ENCODE measurements at regions not wholly inside any gene's neighbourhood (a gene's known extent, or its start where the extent isn't known, plus 50 kb on each side); places are given as distances from the start of the nearest gene placed in this dataset.
A peak's percentile ranks its signal among the peaks of the same experiment; 100 is the strongest.
"Not testable (repeated sequence)": the region's sequence is repeated elsewhere in the genome, so short reads cannot be mapped to it uniquely, and the experiment has no call there.

DNA sequence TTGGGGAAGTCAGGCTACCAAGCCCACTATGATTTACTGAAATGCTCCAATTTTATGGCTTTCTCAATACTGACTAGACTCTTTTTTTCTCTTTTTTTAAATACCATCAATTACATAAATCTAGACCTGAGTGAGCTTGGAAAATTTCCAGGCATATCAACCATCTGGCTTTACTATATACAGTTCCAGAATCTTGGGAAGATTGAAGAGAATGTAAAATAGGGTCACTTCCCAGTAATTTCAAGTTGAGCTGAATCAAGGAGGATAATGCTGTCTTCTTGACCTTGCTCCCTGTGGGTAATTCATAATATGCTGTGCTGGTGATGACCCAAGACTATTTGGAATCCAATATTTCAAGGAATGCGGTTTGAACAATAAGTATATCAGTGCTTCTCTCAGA, 108.1 kb downstream of the MAP3K21 start:
- DNase-seq, result no peak

DNA sequence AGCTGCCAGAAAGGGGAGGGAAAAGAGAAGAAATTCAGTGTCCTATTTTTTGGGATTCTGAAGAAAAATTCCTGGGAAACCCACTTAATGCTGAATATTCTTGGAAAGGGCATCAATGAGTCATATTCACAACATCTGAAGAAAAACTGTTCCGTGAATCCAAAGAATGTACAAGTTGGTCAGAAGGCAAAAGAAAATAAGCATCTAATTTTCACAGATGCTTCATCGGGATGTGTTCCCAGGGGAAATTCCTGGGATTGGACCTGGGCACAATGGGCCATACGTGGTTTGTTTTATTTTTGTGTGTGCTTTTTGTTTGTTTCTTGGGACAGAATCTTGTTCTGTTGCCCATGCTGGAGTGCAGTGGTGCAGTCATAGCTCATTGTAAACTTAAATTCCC, 112.2 kb downstream of the MAP3K21 start:
- no peak for DNase-seq

DNA sequence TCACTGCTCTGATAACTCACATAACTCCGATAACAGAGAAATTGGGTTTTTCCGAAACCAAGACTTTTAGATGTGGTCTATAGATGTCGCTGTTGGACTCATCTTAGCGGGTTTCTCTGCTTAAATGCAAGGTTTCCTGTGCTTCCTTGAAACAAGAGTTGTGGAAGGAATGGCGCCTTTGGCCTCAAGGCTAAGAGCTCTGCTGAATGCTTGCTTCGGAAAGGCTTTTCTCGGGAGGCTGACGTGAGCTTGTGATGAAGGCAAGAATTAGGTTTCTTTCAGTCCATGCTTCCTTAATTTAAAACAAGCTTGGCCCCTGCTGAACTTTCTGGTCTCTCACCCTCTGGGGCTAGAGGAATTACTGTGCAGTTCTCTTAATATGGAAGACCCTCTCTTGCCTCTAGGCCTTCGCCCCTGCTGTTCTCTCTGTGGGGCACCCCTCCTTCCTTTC, 113.5 kb downstream of the MAP3K21 start:
- peak; percentile 81 for DNase-seq

DNA sequence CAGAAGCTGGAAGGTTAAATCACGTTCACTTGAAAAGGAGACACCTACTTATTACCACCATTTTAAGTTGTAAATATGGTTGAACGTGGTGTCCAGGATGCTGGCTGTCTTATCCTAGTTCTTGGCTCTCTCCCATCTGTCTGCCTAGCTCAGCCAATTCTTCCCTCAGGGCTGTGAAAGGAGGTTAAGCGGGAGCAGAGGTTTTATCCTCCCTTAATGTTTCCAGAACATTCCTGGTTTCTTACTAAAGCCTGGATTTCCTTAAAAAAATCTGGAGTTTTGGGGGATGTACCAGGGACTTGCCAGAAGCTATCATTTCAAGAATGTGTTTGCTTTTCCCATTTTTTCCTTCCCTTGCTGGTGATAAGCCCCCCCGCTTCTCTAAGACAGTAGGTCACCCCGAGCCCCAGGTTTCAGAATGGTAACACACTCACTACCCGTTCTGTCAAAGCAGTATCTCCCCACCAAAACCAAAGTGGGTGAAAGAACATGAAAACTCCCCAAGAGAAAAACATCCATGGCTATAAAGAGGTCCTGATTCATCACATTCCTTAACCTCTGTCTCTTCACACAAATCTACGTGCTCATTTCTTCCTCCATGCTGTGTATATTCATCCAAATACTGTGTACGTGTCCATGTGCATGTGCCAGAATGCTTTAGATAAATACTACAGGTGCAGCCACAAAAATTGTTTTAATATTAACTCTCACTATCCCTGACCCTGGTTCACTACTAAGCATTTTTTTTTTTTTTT, 114.7 kb downstream of the MAP3K21 start:
- no peak for DNase-seq

DNA sequence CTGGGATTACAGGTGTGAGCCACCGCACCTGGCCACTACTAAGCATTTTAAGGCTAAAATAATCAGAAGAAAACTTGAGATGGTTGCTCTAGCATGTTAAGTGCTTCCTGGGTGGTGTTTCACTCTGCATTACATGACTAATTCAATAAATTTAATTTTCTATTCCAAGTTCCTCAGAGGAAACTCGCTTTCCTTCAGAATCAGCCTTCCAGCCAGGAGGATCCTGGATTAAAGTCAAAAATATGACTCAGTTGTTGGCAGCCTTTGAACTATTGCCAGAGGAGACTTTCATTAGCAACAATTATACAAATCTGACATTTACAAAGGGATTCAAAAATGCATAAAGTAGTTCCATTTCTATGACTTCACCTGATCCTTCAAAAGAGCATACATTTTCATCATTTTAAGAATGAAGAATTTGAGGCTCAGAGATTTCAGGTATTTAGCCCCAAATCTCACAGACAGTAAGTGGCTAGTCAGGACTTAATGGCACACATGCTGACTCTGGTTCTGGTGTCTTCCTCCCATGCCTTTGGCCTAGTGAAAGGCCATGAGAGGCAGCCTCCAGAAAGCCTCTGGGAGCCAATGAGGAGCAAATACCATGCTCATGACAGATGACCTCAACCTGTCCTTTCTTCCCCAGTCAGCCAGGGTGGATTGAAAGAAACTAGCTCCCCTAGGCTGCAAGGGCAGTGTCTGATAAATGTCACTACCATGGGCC, 115.7 kb downstream of the MAP3K21 start:
- no peak for DNase-seq

DNA sequence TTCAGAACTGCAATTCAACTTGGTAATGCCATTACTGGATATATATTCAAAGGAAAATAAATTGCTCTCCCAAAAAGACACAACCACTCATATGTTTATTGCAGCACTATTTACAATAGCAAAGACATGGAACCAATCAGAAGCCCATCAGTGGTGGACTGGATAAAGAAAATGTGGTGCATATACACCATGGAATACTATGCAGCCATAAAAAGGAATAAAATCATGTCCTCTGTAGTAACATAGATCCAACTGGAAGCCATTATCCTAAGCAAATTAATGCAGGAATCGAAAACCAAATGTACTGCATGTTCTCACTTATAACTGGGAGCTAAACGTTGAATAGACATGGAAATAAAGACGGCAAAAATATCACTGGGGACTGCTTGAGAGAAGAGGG, 117.0 kb downstream of the MAP3K21 start:
- DNase-seq, result no peak

DNA sequence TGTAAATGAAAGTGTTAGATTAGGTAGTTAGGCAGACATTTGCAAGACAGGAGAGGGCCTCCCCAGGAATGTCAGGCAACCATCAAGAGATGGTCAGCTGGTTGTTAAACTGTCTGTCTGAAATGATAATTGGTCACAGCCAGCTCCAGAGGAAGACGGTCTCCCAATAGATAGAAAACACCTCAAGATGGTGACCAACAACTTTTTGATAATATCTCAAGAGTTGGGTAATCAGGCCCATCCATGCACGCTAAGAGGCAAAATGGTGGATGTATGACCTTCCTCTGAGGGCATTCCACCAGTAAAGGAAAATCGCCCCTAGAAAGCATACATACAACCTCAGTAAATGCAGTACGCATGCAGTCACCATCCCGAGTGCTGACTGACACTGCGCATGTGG, 118.2 kb downstream of the MAP3K21 start:
- no peak for DNase-seq

DNA sequence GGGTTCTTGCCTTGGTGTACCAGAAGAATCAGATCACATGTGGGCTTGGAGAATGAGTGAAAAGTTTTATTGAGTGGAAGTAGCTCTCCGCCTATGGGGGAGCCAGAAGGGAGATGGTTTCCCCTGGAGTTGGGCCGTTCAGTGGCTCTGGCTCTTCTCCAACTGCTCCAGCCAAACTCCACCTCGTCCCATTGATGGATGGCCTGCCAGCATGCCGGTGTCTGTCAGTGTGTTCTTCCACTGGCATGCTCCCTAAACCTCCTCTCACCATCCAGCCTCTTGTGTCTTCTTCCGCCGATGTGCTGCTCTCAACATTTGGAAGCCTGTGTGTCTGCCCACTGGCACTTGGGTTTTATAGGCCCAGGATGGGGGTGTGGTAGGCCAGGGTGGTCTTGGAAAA, 119.4 kb downstream of the MAP3K21 start:
- DNase-seq, result no peak

DNA sequence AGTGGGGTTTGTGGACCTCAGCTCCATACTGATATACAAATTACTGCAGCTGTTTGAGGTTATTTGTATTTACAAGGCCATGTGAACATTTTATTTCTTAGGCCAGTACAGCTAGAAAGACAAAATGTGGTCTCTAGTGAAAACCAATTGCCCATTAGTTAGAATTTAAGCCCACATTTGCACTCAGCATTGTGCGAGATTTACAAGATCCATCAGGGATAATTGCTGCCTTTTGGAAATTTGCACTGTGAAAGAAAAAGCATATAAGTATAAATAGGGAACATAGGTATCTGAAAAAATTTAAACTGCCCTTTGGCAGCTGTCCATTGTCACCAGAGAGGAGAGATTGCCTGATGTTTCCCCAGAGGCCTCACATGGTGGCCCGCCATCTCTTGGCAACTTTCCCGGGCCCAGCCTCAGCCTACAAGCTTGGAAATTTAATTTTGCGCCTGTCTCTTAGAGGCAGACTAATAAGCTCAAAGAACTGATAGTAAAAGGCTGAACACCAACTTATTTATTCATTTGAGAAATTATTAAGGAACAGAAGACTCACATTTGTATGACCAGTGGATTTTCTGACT, 120.7 kb downstream of the MAP3K21 start:
- no peak for DNase-seq

DNA sequence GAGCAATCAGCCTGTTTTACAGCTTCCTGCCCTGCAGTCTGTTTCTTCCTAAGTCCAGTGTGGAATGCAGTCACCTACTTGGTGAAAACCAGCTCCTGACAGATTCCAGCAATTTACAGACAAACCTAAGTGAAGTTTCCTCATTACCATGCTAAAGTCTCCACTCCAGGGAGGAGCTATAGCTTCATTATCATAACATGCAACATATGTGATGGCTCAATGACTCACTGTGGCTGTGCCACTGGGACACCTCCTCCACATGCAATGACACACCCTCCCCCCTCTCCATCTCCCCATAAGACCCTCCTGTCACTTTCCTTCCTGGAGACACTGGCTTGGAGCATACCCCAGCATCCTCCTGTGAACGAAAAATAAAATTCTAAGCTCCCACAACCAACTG, 125.2 kb downstream of the MAP3K21 start:
- no peak for DNase-seq

DNA sequence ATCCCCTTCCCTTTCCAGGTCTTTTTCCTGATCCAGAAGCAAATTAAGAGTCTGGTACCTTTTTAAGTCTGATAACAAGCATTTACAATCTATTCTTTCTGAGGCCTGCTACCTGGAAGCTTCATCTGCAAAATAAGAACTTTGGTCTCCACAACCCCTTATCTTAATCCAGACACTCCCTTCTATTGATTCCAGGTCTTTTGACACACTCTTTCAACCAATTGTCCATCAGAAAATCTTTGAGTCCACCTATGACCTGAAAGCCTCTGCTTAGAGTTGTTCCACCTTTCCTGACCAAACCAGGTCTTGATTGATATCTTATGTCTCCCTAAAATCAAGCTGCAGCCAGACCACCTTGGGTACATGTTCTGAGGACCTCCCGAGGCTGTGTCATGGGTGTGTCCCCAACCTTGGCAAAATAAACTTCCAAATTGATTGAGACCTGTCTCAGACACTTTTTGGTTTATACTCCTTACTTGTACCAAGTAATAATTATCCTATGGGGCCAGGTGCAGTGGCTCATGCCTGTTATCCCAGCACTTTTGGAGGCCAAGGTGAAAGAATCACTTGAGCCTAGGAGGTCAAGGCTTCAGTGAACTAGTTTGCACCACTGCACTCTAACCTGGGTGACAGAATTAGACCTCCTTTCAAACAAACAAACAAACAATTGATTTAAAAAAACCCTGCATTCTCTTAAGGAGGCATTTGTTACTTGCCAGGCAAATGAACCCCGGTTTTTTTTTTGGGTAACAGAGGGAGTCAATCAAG, 126.1 kb downstream of the MAP3K21 start:
- DNase-seq, result no peak

DNA sequence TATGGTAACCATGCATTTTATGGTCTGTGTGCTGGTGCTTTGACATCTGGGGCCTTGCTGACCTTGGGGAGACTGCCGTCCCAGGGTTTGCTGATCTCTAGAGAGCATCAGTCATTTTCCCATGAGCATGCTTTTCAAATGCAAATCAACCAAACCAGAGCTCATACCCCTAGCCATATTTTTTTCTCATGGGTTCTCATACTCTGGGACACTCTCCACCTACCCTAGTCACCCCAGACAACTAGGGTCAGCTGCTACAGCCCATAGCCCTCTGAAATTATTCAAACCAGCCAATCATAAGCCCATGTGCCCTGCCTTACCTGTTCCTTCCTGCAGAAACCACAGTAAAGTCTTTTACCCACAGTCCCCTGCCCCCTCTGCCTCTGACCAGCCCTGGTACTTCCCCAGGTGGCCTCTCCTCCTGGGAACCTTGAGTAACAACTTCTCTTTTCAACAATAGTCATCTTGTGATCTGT, 132.0 kb downstream of the MAP3K21 start:
- DNase-seq, result no peak

DNA sequence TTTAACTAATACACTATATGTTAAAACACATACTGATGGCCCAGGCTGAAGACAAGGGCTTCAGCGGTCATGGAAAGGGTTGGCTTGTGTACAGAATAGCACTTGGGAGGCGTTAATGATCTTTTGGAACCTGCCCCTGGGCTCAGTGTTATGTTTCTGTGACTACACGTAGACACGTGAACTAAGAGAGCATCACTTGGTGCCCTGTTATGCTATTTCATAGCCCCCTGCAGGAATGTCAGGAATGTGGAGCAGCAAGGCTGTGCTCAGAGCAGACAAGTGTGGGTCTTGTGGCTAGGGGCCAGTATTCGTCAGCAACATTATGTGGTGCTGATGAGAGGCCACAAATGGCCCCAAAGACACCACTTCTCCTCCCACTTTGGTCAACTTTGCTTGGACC, 132.4 kb downstream of the MAP3K21 start:
- no peak for DNase-seq

DNA sequence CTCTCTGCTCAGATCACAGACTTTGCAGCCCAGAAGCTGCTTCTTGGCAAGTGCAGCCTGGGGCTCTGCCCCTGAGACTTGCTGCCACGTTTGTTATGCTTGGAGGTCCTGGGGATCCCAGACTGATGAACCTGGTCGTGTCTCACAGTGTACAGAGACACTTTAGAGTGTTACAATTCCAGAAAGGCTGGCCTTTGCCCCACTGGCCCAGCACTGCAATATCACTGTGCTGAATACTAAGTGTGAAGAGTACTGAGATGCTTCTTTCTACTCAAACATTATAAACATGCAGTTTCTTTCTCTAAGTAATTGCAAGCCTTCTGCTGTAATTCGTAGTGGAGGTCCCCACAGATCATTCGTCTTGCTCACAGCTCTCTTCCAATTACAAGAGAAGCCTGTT, 133.2 kb downstream of the MAP3K21 start:
- DNase-seq, result no peak

DNA sequence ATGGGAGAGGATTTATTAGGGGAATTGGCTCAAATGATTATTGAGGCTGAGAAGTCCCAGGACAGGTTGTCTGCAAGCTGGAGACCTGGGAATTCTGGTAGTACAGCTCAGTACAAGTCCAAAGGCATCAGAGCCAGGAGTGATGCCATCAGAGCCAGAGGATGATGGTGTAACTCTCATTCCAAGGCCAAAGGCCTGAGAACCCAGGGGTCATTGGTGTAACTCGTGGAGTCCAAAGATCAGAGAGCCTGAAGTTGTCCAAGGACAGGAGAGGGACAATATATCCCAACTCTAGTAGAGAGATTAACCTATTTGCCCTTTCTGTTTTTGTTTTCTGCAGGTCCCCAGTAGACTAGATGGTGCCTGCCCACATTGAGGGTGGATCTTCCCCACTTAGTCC, 134.3 kb downstream of the MAP3K21 start:
- no peak for DNase-seq

DNA sequence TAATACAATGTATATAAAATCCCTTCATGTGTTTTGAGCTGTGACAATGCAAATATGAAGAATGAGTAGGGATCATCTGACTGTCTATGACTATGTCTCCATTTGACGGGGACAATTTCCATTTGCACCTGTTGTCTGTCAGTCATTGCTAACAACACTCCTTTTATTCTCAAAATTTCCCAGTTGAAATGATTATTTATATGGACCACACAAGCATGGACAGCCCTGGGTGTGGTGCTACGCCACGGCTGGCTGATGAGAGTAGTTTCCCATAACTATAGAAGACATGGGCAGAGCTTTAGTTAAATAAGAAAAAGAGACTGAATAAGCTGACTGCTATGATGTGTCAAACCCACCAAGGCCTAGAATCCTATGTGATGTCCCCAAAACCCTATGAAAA, 135.8 kb downstream of the MAP3K21 start:
- DNase-seq, result no peak

DNA sequence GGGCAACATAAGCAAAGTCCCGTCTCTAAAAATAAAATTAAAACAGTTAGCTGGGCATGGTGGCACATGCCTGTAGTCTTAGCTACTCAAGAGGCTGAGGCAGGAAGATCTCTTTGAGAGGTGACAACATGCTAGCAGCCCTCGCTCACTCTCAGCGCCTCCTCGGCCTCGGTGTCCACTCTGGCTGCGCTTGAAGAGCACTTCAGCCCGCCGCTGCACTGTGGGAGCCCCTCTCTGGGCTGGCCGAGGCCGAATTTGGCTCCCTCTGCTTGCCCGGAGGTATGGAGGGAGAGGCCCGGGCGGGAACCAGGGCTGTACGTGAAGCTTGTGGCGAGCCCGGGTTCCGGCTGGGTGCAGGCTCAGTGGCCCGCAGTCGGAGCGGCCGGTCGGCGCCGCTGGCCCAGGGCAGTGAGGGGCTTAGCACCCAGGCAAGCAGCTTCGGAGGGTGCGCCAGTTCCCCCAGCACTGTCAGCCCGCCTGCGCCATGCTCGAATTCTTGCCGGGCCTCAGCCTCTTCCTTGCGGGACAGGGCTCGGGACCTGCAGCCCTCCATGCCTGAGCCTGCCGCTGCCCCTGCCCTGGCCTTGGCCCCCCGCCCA, 138.3 kb downstream of the MAP3K21 start:
- DNase-seq, result no peak

DNA sequence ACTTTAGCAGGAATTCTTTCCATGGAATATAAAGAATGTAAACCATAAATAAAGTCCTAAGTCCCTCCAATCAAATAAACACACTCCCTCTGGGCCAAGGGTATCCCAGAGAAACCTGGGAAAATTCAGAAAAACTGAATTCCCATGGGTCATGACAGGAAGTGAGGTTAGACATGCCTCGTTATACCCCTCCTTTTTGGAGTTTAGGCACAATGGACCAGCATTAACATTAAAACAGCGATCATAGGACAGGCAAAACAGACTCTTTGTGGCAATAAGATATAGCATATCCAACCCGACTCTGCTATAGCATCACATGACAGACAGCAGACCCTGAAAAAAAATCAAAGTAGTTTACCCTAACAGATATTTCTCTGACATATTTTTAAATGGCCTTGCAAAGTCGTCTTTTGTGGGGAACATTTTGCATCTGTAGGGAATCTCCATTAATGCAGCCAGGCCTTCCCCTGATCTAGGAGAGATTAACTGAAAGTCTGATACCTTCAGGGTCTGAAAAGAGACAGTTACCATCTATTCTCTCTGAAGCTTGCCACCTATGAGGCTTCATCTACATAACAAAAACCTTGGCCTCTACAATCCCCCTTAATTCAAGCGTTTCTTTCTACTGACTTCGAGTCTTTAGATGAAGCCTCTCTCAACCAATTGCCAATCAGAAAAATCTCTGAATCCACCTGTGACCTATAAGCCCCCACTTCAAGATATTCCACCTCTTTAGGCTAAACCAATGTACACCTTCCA, 143.0 kb upstream of the KCNK1 start:
- no peak for DNase-seq

DNA sequence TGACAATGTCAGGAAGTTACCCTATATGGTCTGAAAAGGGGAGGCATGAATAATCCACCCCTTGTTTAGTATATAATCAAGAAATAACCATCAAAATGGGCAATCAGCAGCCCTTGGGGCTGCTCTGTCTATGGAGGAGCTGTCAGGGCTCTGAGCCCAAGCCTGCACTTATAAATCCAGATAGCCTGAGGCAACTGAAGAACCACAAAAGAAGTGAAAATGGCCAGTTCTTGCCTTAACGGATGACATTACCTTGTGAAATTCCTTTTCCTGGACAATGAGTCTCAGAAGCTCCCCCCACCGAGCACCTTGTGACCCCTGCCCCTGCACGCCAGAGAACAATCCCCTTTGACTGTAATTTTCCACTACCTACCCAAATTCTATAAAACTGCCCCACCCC, 142.1 kb upstream of the KCNK1 start:
- not testable (repeated sequence) for DNase-seq

DNA sequence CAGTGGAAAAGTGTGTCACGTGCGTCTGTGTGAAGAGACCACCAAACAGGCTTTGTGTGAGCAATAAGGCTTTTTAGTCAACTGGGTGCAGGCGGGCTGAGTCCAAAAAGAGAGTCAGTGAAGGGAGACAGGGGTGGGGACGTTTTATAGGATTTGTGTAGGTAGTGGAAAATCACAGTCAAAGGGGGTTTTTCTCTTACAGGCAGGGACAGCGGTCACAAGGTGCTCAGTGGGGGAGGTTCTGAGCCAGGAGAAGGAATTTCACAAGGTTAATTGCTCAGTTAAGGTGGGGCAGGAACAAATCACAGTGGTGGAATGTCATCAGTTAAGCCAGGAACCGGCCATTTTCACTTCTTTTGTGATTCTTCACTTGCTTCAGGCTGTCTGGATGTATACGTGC, 141.1 kb upstream of the KCNK1 start:
- not testable (repeated sequence) for DNase-seq

DNA sequence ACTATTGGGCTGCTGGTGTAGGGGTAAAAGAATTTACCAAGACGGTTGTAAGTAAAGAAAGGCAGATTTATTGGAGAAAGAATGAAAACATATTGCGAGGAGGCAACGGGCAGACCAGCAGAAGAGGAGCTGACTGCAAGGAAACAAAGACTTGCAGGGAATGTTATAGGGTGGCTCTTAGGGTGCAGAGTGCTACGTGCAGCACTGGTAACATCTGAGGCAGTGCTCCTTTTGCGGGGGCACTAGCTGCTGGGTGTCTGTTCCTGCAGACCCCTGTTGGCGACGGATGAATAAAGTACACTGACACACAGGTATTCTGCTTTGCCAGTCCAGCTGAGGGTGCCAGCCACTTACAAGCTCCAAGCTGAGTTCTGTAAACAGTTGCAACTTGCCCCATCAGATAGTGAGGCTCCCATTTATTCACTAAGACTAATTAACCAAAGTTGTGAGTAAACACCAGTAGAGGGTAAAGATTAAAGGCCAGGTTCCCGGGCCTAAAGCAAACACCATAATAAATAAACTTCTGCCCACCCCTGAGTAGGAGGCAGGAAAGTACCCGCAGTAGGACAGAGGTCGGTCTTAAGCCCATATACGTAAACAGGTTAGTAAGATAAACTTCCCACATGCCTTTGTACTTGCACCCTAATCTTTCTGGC, 140.2 kb upstream of the KCNK1 start:
- no peak for DNase-seq

DNA sequence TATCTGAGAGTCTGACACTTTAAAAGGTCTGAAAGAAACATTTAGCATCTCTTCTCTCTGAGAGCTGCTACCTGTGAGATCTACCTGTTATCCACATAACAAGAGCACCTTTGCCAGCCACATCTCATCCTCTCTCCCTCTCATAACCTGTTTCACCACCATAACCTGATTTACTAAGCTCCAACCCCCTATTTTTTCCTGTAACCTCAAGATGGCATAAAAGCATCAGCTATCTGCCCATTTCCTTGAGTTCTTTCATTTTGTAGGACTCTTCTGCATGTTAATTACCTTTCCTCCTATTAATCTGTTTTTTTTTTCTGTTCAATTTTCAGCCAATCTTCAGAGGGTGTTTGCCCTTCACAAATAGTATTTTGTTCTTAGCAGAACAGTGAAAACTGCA, 136.5 kb upstream of the KCNK1 start:
- no peak for DNase-seq

Measured in retina (tissue), 1 donor.